PC-3 (cell line): ENCODE measurements at regions not wholly inside any gene's neighbourhood (a gene's known extent, or its start where the extent isn't known, plus 50 kb on each side); places are given as distances from the start of the nearest gene placed in this dataset.

Experiments used
- ATAC-seq: fragments of 200-7000 bp; cut with Tn5 transposase; 2 replicates; pipeline ENCODE4 v1.9.1; 2020; ENCODE audit warnings: mild to moderate bottlenecking, moderate library complexity
- BruUV-seq: library from RNA; stranded (reverse); fragments of 400-500 nt; replicated peaks from 2 replicates; lab custom pipeline; 2021; lab: Mats Ljungman, UMichigan
- CTCF ChIA-PET: fragments of 300-600 bp; sonication (Branson Sonifier 250); formaldehyde crosslinking; loops from one replicate; lab custom pipeline; 2022; ENCODE audit warnings: antibody characterized with exemption; lab: Charles Lee
- POLR2A ChIA-PET: fragments of 300-600 bp; sonication (Branson Sonifier 250); formaldehyde crosslinking; loops from one replicate; lab custom pipeline; 2022; ENCODE audit warnings: antibody characterized with exemption; ENCODE audit not compliant: unreplicated experiment; lab: Charles Lee
- DNase-seq: peaks from one replicate; pipeline ENCODE4 v3.0.0-alpha.2; 2015
- H2AFZ ChIP-seq: fragments of 300-600 bp; sonication (generic); 2 replicates; pipeline ENCODE4 v1.6.0; 2016; ENCODE audit warnings: antibody characterized with exemption, low read length
- H3F3A ChIP-seq: fragments of 300-600 bp; sonication (generic); one replicate; pipeline ENCODE4 v1.6.0; 2017; ENCODE audit warnings: antibody characterized with exemption, low read length, control low read depth, mild to moderate bottlenecking; ENCODE audit not compliant: unreplicated experiment
- H3K27ac ChIP-seq: fragments of 300-600 bp; sonication (generic); 2 replicates; pipeline ENCODE4 v1.5.1; 2016; ENCODE audit warnings: mild to moderate bottlenecking, low read length
- H3K27me3 ChIP-seq: fragments of 300-600 bp; sonication (generic); 2 replicates; pipeline ENCODE4 v1.6.1; 2016; ENCODE audit warnings: low read length, mixed read lengths
- H3K36me3 ChIP-seq: fragments of 300-600 bp; sonication (generic); 2 replicates; pipeline ENCODE4 v1.6.1; 2016; ENCODE audit warnings: low read depth, mixed run types, low read length, mixed read lengths
- H3K4me1 ChIP-seq: fragments of 300-600 bp; sonication (generic); 2 replicates; pipeline ENCODE4 v1.5.1; 2016; ENCODE audit warnings: low read length; ENCODE audit not compliant: insufficient read depth
- H3K4me2 ChIP-seq: fragments of 300-600 bp; sonication (generic); 2 replicates; pipeline ENCODE4 v1.6.0; 2016; ENCODE audit warnings: low read length
- H3K4me3 ChIP-seq: fragments of 300-600 bp; sonication (generic); 2 replicates; pipeline ENCODE4 v1.5.1; 2016; ENCODE audit warnings: mild to moderate bottlenecking, low read length, mixed read lengths
- H3K79me2 ChIP-seq: fragments of 300-600 bp; sonication (generic); 2 replicates; pipeline ENCODE4 v1.6.1; 2017; ENCODE audit warnings: low read length, mixed read lengths
- H3K9ac ChIP-seq: fragments of 300-600 bp; sonication (generic); 2 replicates; pipeline ENCODE4 v1.6.0; 2016; ENCODE audit warnings: mild to moderate bottlenecking, low read length
- H3K9me2 ChIP-seq: fragments of 300-600 bp; sonication (generic); replicated peaks from 2 replicates; pipeline ENCODE4 v1.6.1; 2016; ENCODE audit warnings: mixed run types, low read length, mixed read lengths
- H3K9me3 ChIP-seq: fragments of 300-600 bp; sonication (generic); 2 replicates; pipeline ENCODE4 v1.6.1; 2016; ENCODE audit warnings: low read length, mixed read lengths
- H4K20me1 ChIP-seq: fragments of 300-600 bp; sonication (generic); 2 replicates; pipeline ENCODE4 v1.6.1; 2016; ENCODE audit warnings: low read length, mixed read lengths
- CTCF ChIP-seq: fragments of 300-600 bp; sonication (generic); conservative IDR thresholded peaks from 2 replicates; pipeline ENCODE4 v1.5.1; 2017; ENCODE audit warnings: antibody characterized with exemption, low read depth, mild to moderate bottlenecking, low read length
- EZH2 ChIP-seq: fragments of 300-600 bp; sonication (generic); IDR thresholded peaks from one replicate; pipeline ENCODE4 v1.6.1; 2017; ENCODE audit warnings: antibody characterized with exemption, mild to moderate bottlenecking, low read length; ENCODE audit not compliant: unreplicated experiment
- EZH2phosphoT487 ChIP-seq: fragments of 300-600 bp; sonication (generic); IDR thresholded peaks from 2 replicates; pipeline ENCODE4 v1.6.1; 2018; ENCODE audit warnings: mild to moderate bottlenecking, antibody characterized with exemption, low read length, borderline replicate concordance
- intact Hi-C: fragments of 100-400 bp; cut with micrococcal nuclease; formaldehyde crosslinking; loops from 2 replicates; pipeline ENCODE4 v1.9.0; 2023

GRCh38 chrX:56089376-56089775 lies 142.8 kb upstream of the KLF8 start:
- ATAC-seq (no peak), DNase-seq (no peak)
- H3K27ac ChIP-seq: no peak overlapping the region
- H3K9me3 ChIP-seq: no peaks in the 10 kb centered on the region
- H4K20me1 ChIP-seq: no peaks in the 10 kb centered on the region
- no peaks in the 10 kb centered on the region for H3F3A ChIP-seq
- H3K9ac ChIP-seq: no peak overlapping the region
- no peak overlapping the region for H3K4me2 ChIP-seq
- H3K27me3 ChIP-seq: no peaks in the 10 kb centered on the region
- H3K4me1 ChIP-seq: no peaks in the 10 kb centered on the region
- intact Hi-C loops: no loop called here
- TF ChIP-seq CTCF: no peak
- no peak for TF ChIP-seq EZH2phosphoT487
- TF ChIP-seq EZH2: no peak
- ChIA-PET POLR2A (no interaction called here), CTCF (no interaction called here)
- no peaks in the 10 kb centered on the region for H3K79me2 ChIP-seq
- no peak overlapping the region for H3K4me3 ChIP-seq
- H3K9me2 ChIP-seq: no peaks in the 10 kb centered on the region
- BruUV-seq: no TSS peak
- no peaks in the 10 kb centered on the region for H3K36me3 ChIP-seq
- H2AFZ ChIP-seq: no peak overlapping the region

GRCh38 chrX:56099271-56099670 lies 132.9 kb upstream of the KLF8 start:
- Histone ChIP-seq H3K9ac (no peak overlapping the region), H3K4me3 (no peak overlapping the region), H3K27ac (no peak overlapping the region), H3K9me3 (no peaks in the 10 kb centered on the region), H4K20me1 (no peaks in the 10 kb centered on the region), H3K9me2 (no peaks in the 10 kb centered on the region), H3K4me2 (no peak overlapping the region), H2AFZ (no peak overlapping the region), H3K36me3 (no peaks in the 10 kb centered on the region), H3F3A (no peaks in the 10 kb centered on the region), H3K79me2 (no peaks in the 10 kb centered on the region), H3K27me3 (no peaks in the 10 kb centered on the region), H3K4me1 (no peaks in the 10 kb centered on the region)
- no TSS peak for BruUV-seq
- no peak for DNase-seq
- intact Hi-C loops: no loop called here
- CTCF ChIA-PET: no interaction called here
- TF ChIP-seq EZH2 (no peak), CTCF (no peak), EZH2phosphoT487 (no peak)
- POLR2A ChIA-PET: no interaction called here
- no peak for ATAC-seq

DNA sequence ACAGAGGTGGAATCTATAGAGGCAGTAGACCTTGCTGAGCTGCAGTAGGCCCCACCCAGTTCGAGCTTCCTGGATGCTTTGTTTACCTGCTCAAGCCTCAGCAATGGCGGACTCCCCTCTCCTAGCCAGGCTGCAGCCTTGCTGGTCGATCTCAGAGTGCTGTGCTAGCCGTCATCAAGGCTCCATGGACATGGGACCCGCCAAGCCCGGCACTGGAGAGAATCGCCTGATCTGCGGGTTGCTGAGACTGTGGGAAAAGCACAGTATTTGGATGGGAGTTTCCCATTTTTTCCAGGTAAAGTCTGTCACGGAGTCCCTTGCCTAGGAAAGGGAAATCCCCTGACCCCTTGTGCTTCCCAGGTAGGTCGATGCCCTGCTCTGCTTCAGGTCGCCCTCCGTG lies 124.8 kb upstream of the KLF8 start:
- H3K27ac ChIP-seq: no peak overlapping the region
- no peaks in the 10 kb centered on the region for H4K20me1 ChIP-seq
- no TSS peak for BruUV-seq
- H3F3A ChIP-seq: no peaks in the 10 kb centered on the region
- H3K4me3 ChIP-seq: no peak overlapping the region
- no peaks in the 10 kb centered on the region for H3K79me2 ChIP-seq
- intact Hi-C loops: no loop called here
- TF ChIP-seq EZH2phosphoT487: no peak
- TF ChIP-seq EZH2: no peak
- TF ChIP-seq CTCF: no peak
- no peaks in the 10 kb centered on the region for H3K9me3 ChIP-seq
- no peak overlapping the region for H3K4me2 ChIP-seq
- no peak for ATAC-seq
- no peaks in the 10 kb centered on the region for H3K36me3 ChIP-seq
- H3K4me1 ChIP-seq: no peaks in the 10 kb centered on the region
- CTCF ChIA-PET: no interaction called here
- no peaks in the 10 kb centered on the region for H3K27me3 ChIP-seq
- H3K9me2 ChIP-seq: no peaks in the 10 kb centered on the region
- no peak overlapping the region for H3K9ac ChIP-seq
- POLR2A ChIA-PET: no interaction called here
- H2AFZ ChIP-seq: no peak overlapping the region
- no peak for DNase-seq
